ENCODE measurements at regions not wholly inside any gene's neighbourhood (a gene's known extent, or its start where the extent isn't known, plus 50 kb on each side); places are given as distances from the start of the nearest gene placed in this dataset.

DNA sequence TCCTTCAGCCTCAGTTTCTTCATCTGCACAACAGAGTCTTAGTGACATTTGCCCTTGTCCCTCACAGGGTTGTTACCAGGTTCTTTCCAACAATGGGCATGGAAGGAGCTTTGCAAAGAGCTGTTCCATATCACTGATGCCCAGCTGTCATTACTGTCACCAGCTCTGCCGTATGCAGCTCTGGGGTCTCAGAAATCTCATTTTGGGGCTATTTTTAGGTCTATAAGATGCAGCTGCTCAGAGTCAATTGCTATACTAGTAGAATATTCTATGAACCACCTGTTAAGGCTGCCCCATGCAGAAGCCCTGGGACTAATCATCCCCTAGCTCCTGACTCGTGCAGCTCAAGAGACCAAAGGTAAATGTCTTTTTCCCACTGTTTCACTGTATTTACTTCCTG lies 105.1 kb upstream of the TNPO1 start:
- Histone ChIP-seq H3K4me3 (no peak overlapping the region), H3K9me3 (replicated peaks; ENCODE audit: control insufficient read depth, insufficient read depth, low read depth, low read length) (no peaks in the 10 kb centered on the region), H3K36me3 (ENCODE audit: control insufficient read depth, insufficient read depth, low read length) (no peaks in the 10 kb centered on the region), H3K27ac (ENCODE audit: extremely low read depth, low read depth, low read length) (no peak overlapping the region), H2AFZ (ENCODE audit: low read depth, low read length) (no peak overlapping the region), H3K9ac (ENCODE audit: insufficient read depth in 1 of 2, low read depth in 2 of 2, low read length in 2 of 2) (no peak overlapping the region), H3K27me3 (ENCODE audit: control insufficient read depth in 2 of 2, insufficient read depth in 2 of 2, low read length in 2 of 2) (peaks cover 10 to 25% of the 10 kb centered on the region in 2 experiments), H4K20me1 (replicated peaks; ENCODE audit: control insufficient read depth, insufficient read depth, low read length) (no peaks in the 10 kb centered on the region), H3K4me1 (replicated peaks in 1 of 2; ENCODE audit: control insufficient read depth in 2 of 2, insufficient read depth in 2 of 2, low read length in 2 of 2) (no peaks in the 10 kb centered on the region), H3K79me2 (ENCODE audit: control insufficient read depth, insufficient read depth, low read length) (no peaks in the 10 kb centered on the region), H3K4me2 (ENCODE audit: insufficient read depth, low read length) (no peak overlapping the region), H3K9me1 (ENCODE audit: control insufficient read depth, insufficient read depth, low read length) (no peaks in the 10 kb centered on the region)
- ChIA-PET CTCF (ENCODE audit: low intra/inter-chr PET ratio) (no interaction called here), POLR2A (interaction anchor here (1.0 kb wide), 1 partner anchor 139 kb away, joined by 3 read pairs; no protein-coding TSS in a partner anchor)
- in situ Hi-C loops (cut with MboI), result no loop called here
- BruUV-seq (replicated peaks), result no TSS peak
- ATAC-seq (no peak), FAIRE-seq (no peak), DNase-seq (ENCODE audit: extremely low read depth in 1 of 4, low spot score in 3 of 4) (no peak)
- intact Hi-C loops (cut with micrococcal nuclease), result no loop called here
- WGBS (ENCODE audit: insufficient coverage, low coverage, missing lambda C conversion rate), result 0% methylated on average over 2 of the region's 2 CpGs
- TF ChIP-seq POLR2AphosphoS5 (IDR thresholded peaks at IDR 0.05; ENCODE audit: control insufficient read depth, insufficient read depth, low read depth, low read length) (no peak), NONO (IDR thresholded peaks at IDR 0.05; ENCODE audit: low read depth in 2 of 2, low read length in 1 of 2) (no peak), HDAC6 (IDR thresholded peaks at IDR 0.05; ENCODE audit: low read depth, low read length) (no peak), KHSRP (IDR thresholded peaks at IDR 0.05) (no peak)
- TF ChIP-seq, protein P1, sequence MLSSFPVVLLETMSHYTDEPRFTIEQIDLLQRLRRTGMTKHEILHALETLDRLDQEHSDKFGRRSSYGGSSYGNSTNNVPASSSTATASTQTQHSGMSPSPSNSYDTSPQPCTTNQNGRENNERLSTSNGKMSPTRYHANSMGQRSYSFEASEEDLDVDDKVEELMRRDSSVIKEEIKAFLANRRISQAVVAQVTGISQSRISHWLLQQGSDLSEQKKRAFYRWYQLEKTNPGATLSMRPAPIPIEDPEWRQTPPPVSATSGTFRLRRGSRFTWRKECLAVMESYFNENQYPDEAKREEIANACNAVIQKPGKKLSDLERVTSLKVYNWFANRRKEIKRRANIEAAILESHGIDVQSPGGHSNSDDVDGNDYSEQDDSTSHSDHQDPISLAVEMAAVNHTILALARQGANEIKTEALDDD (IDR thresholded peaks at IDR 0.05), result no peak

DNA sequence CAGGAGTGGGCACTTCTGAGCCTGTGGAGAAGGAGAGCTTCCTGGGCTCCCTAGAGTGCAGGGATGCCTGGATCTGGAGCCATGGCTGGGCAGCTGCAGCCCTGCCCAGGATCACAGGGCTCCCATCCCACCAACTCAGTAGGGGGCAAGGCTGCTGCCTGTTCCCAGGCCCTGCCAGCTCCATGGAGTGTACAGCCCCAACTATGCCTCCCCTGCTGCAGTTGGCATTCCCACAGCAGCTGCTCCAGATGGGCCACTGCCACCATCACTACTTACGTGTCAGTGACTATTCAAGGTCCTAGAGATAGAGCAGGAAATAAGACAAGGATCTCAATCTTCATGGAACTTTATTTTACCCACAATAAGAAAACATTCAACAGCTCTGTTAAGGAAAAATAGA lies 107.1 kb upstream of the TNPO1 start:
- H3K9ac ChIP-seq (ENCODE audit: insufficient read depth in 1 of 2, low read depth in 2 of 2, low read length in 2 of 2), result no peak overlapping the region
- in situ Hi-C loops (cut with MboI), result no loop called here
- H3K4me3 ChIP-seq, result no peak overlapping the region
- 7% methylated on average over 1 of the region's 1 CpG for WGBS (ENCODE audit: insufficient coverage, low coverage, missing lambda C conversion rate)
- no peak overlapping the region for H2AFZ ChIP-seq (ENCODE audit: low read depth, low read length)
- no peaks in the 10 kb centered on the region for H4K20me1 ChIP-seq (replicated peaks; ENCODE audit: control insufficient read depth, insufficient read depth, low read length)
- DNase-seq (ENCODE audit: extremely low read depth in 1 of 4, low spot score in 3 of 4), result no peak
- no peak overlapping the region for H3K27ac ChIP-seq (ENCODE audit: extremely low read depth, low read depth, low read length)
- CTCF ChIA-PET (ENCODE audit: low intra/inter-chr PET ratio), result no interaction called here
- POLR2A ChIA-PET, result no interaction called here
- ATAC-seq, result no peak
- no peaks in the 10 kb centered on the region for H3K9me1 ChIP-seq (ENCODE audit: control insufficient read depth, insufficient read depth, low read length)
- H3K36me3 ChIP-seq (ENCODE audit: control insufficient read depth, insufficient read depth, low read length), result no peaks in the 10 kb centered on the region
- intact Hi-C loops (cut with micrococcal nuclease), result no loop called here
- no peaks in the 10 kb centered on the region for H3K9me3 ChIP-seq (replicated peaks; ENCODE audit: control insufficient read depth, insufficient read depth, low read depth, low read length)
- no TSS peak for BruUV-seq (replicated peaks)
- peaks cover 10 to 25% of the 10 kb centered on the region in 2 experiments for H3K27me3 ChIP-seq (ENCODE audit: control insufficient read depth in 2 of 2, insufficient read depth in 2 of 2, low read length in 2 of 2)
- H3K4me2 ChIP-seq (ENCODE audit: insufficient read depth, low read length), result no peak overlapping the region
- H3K79me2 ChIP-seq (ENCODE audit: control insufficient read depth, insufficient read depth, low read length), result no peaks in the 10 kb centered on the region
- no peak for FAIRE-seq
- no peaks in the 10 kb centered on the region for H3K4me1 ChIP-seq (replicated peaks in 1 of 2; ENCODE audit: control insufficient read depth in 2 of 2, insufficient read depth in 2 of 2, low read length in 2 of 2)
- no peak for TF ChIP-seq HNRNPLL (IDR thresholded peaks at IDR 0.05; ENCODE audit: low read depth, low read length, poor library complexity, severe bottlenecking)
- TF ChIP-seq MEF2D (tag; conservative IDR thresholded peaks at IDR 0.05; ENCODE audit: low read depth), result no peak
- no peak for TF ChIP-seq PCBP1 (IDR thresholded peaks at IDR 0.05; ENCODE audit: low read depth, low read length, poor library complexity, severe bottlenecking)
- TF ChIP-seq, protein P2, sequence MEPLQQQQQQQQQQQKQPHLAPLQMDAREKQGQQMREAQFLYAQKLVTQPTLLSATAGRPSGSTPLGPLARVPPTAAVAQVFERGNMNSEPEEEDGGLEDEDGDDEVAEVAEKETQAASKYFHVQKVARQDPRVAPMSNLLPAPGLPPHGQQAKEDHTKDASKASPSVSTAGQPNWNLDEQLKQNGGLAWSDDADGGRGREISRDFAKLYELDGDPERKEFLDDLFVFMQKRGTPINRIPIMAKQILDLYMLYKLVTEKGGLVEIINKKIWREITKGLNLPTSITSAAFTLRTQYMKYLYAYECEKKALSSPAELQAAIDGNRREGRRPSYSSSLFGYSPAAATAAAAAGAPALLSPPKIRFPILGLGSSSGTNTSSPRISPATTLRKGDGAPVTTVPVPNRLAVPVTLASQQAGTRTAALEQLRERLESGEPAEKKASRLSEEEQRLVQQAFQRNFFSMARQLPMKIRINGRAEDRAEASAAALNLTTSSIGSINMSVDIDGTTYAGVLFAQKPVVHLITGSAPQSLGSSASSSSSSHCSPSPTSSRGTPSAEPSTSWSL (CRISPR knock-in tag; IDR thresholded peaks at IDR 0.05; ENCODE audit: borderline replicate concordance), result no peak
- TF ChIP-seq, protein P3, sequence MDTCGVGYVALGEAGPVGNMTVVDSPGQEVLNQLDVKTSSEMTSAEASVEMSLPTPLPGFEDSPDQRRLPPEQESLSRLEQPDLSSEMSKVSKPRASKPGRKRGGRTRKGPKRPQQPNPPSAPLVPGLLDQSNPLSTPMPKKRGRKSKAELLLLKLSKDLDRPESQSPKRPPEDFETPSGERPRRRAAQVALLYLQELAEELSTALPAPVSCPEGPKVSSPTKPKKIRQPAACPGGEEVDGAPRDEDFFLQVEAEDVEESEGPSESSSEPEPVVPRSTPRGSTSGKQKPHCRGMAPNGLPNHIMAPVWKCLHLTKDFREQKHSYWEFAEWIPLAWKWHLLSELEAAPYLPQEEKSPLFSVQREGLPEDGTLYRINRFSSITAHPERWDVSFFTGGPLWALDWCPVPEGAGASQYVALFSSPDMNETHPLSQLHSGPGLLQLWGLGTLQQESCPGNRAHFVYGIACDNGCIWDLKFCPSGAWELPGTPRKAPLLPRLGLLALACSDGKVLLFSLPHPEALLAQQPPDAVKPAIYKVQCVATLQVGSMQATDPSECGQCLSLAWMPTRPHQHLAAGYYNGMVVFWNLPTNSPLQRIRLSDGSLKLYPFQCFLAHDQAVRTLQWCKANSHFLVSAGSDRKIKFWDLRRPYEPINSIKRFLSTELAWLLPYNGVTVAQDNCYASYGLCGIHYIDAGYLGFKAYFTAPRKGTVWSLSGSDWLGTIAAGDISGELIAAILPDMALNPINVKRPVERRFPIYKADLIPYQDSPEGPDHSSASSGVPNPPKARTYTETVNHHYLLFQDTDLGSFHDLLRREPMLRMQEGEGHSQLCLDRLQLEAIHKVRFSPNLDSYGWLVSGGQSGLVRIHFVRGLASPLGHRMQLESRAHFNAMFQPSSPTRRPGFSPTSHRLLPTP (IDR thresholded peaks at IDR 0.05; ENCODE audit: borderline replicate concordance, extremely low read depth, insufficient read length), result no peak
- no peak for TF ChIP-seq TAL1 (IDR thresholded peaks at IDR 0.05)
